ENCODE measurements at regions not wholly inside any gene's neighbourhood (a gene's known extent, or its start where the extent isn't known, plus 50 kb on each side); places are given as distances from the start of the nearest gene placed in this dataset.

GRCh38 chr10:44593952-44594351 is 209.1 kb upstream of the CXCL12 start:
- DNase-seq (ENCODE audit: extremely low read depth in 1 of 2, low read depth in 1 of 2) = no peak

GRCh38 chr10:44607116-44607515 is 222.2 kb upstream of the CXCL12 start:
- DNase-seq (ENCODE audit: extremely low read depth in 1 of 2, low read depth in 1 of 2) = no peak

GRCh38 chr10:44618910-44619309 is 234.0 kb upstream of the CXCL12 start:
- DNase-seq (ENCODE audit: extremely low read depth in 1 of 2, low read depth in 1 of 2) = no peak

GRCh38 chr10:44619521-44619920 is 234.6 kb upstream of the CXCL12 start:
- DNase-seq (ENCODE audit: extremely low read depth in 1 of 2, low read depth in 1 of 2) = no peak

GRCh38 chr10:44619975-44620374 is 235.1 kb upstream of the CXCL12 start:
- no peak for DNase-seq (ENCODE audit: extremely low read depth in 1 of 2, low read depth in 1 of 2)

GRCh38 chr10:44627591-44628354 is 242.9 kb upstream of the CXCL12 start:
- no peak for DNase-seq (ENCODE audit: extremely low read depth in 1 of 2, low read depth in 1 of 2)

GRCh38 chr10:44628921-44629320 is 244.0 kb upstream of the CXCL12 start:
- no peak for DNase-seq (ENCODE audit: extremely low read depth in 1 of 2, low read depth in 1 of 2)

GRCh38 chr10:44635176-44635575 is 250.3 kb upstream of the CXCL12 start:
- no peak for DNase-seq (ENCODE audit: extremely low read depth in 1 of 2, low read depth in 1 of 2)

GRCh38 chr10:44636625-44637024 is 251.7 kb upstream of the CXCL12 start:
- no peak for DNase-seq (ENCODE audit: extremely low read depth in 1 of 2, low read depth in 1 of 2)

GRCh38 chr10:44640429-44640828 is 255.5 kb upstream of the CXCL12 start:
- DNase-seq (ENCODE audit: extremely low read depth in 1 of 2, low read depth in 1 of 2) = no peak

GRCh38 chr10:44647473-44647872 is 262.6 kb upstream of the CXCL12 start:
- no peak for DNase-seq (ENCODE audit: extremely low read depth in 1 of 2, low read depth in 1 of 2)

GRCh38 chr10:44647877-44648542 is 263.1 kb upstream of the CXCL12 start:
- no peak for DNase-seq (ENCODE audit: extremely low read depth in 1 of 2, low read depth in 1 of 2)

- no peak for DNase-seq (ENCODE audit: extremely low read depth in 1 of 2, low read depth in 1 of 2)
These were observed 260.2 kb upstream of the TMEM72 start for GRCh38 chr10:44650691-44651661.

- no peak for DNase-seq (ENCODE audit: extremely low read depth in 1 of 2, low read depth in 1 of 2)
These were observed 259.3 kb upstream of the TMEM72 start for GRCh38 chr10:44651834-44652233.

- no peak for DNase-seq (ENCODE audit: extremely low read depth in 1 of 2, low read depth in 1 of 2)
These were observed 251.8 kb upstream of the TMEM72 start for GRCh38 chr10:44659320-44659719.

GRCh38 chr10:44660271-44660670 is 250.9 kb upstream of the TMEM72 start:
- no peak for DNase-seq (ENCODE audit: extremely low read depth in 1 of 2, low read depth in 1 of 2)

- no peak for DNase-seq (ENCODE audit: extremely low read depth in 1 of 2, low read depth in 1 of 2)
These were observed 249.1 kb upstream of the TMEM72 start for GRCh38 chr10:44662051-44662450.

GRCh38 chr10:44668336-44668735 is 242.8 kb upstream of the TMEM72 start:
- DNase-seq (ENCODE audit: extremely low read depth in 1 of 2, low read depth in 1 of 2) = no peak

GRCh38 chr10:44671319-44671718 is 239.8 kb upstream of the TMEM72 start:
- no peak for DNase-seq (ENCODE audit: extremely low read depth in 1 of 2, low read depth in 1 of 2)

GRCh38 chr10:44673245-44673983 is 237.7 kb upstream of the TMEM72 start:
- no peak for DNase-seq (ENCODE audit: extremely low read depth in 1 of 2, low read depth in 1 of 2)

Measured in stimulated activated CD8-positive, alpha-beta memory T cell treated with anti-CD3 and anti-CD28 coated beads, Interleukin-7, amount 100 ng/mL, for 48 hours (primary cell).